CD14-positive monocyte (primary cell): ENCODE measurements at regions not wholly inside any gene's neighbourhood (a gene's known extent, or its start where the extent isn't known, plus 50 kb on each side); places are given as distances from the start of the nearest gene placed in this dataset.
A peak's percentile ranks its signal among the peaks of the same experiment; 100 is the strongest.
"Not testable (repeated sequence)": the region's sequence is repeated elsewhere in the genome, so short reads cannot be mapped to it uniquely, and the experiment has no call there.

ENCODE experiments used
- DNase-seq, 3 donors: peaks; one replicate each; pipeline ENCODE4 v3.0.0-alpha.2; 2011 to 2022
- H2AFZ ChIP-seq: 2 replicates; pipeline ENCODE4 v1.6.0; 2012; ENCODE audit warnings: mild to moderate bottlenecking, low read depth, low read length, inconsistent platforms; ENCODE audit not compliant: insufficient read depth, poor library complexity, severe bottlenecking
- H3K27ac ChIP-seq, 2 donors: 1 replicate in 1 of 2; 2 replicates in 1 of 2; pipeline ENCODE4 v1.5.1; 2012 to 2013; ENCODE audit warnings: low read length in 2 of 2, control low read depth in 1 of 2, inconsistent platforms in 1 of 2, low read depth in 1 of 2, mild to moderate bottlenecking in 1 of 2
- H3K27me3 ChIP-seq, 2 donors: one replicate each; pipeline versions ENCODE4 v1.6.0 to v1.6.1; 2011 to 2013; ENCODE audit warnings: low read length in 2 of 2; ENCODE audit not compliant: control insufficient read depth in 2 of 2, insufficient read depth in 2 of 2
- H3K36me3 ChIP-seq, 2 donors: replicated peaks in 1 of 2; 1 replicate in 1 of 2; 2 replicates in 1 of 2; pipeline versions ENCODE4 v1.5.1 to v1.6.1; 2012 to 2013; ENCODE audit warnings: low read length in 2 of 2, control low read depth in 1 of 2, inconsistent platforms in 1 of 2, mild to moderate bottlenecking in 1 of 2; ENCODE audit not compliant: insufficient read depth in 2 of 2, control insufficient read depth in 1 of 2
- H3K4me1 ChIP-seq, 2 donors: 1 replicate in 1 of 2; 2 replicates in 1 of 2; pipeline versions ENCODE4 v1.5.1 to v1.6.1; 2012 to 2013; ENCODE audit warnings: low read length in 2 of 2, control low read depth in 1 of 2, inconsistent platforms in 1 of 2, mild to moderate bottlenecking in 1 of 2, moderate library complexity in 1 of 2; ENCODE audit not compliant: insufficient read depth in 2 of 2, control insufficient read depth in 1 of 2
- H3K4me2 ChIP-seq: replicated peaks from 2 replicates; pipeline ENCODE3; 2012; ENCODE audit warnings: low read length, moderate library complexity, mild to moderate bottlenecking; ENCODE audit not compliant: poor library complexity, severe bottlenecking; ENCODE audit errors: extremely low read depth
- H3K4me3 ChIP-seq, 3 experiments: fragments of 200-600 bp in 1 of 3; sonication (generic) in 1 of 3; replicated peaks in 1 of 3; 1 replicate in 2 of 3; 2 replicates in 1 of 3; pipeline ENCODE4 v1.5.1; 2011 to 2013; ENCODE audit warnings: low read length in 3 of 3, mild to moderate bottlenecking in 3 of 3, control low read depth in 2 of 3, low read depth in 2 of 3, inconsistent platforms in 1 of 3, moderate library complexity in 1 of 3
- H3K79me2 ChIP-seq: 2 replicates; pipeline ENCODE4 v1.6.0; 2012; ENCODE audit warnings: mild to moderate bottlenecking, control low read depth, inconsistent platforms, low read length, moderate library complexity; ENCODE audit not compliant: insufficient read depth
- H3K9ac ChIP-seq: 2 replicates; pipeline ENCODE4 v1.6.0; 2017; ENCODE audit warnings: low read length, mild to moderate bottlenecking; ENCODE audit not compliant: insufficient read depth, poor library complexity, severe bottlenecking
- H3K9me3 ChIP-seq, 2 donors: replicated peaks in 1 of 2; 1 replicate in 1 of 2; 2 replicates in 1 of 2; pipeline versions ENCODE4 v1.5.1 to v1.6.1; 2012 to 2013; ENCODE audit warnings: low read length in 2 of 2, control low read depth in 1 of 2; ENCODE audit not compliant: control insufficient read depth in 1 of 2, insufficient read depth in 1 of 2
- H4K20me1 ChIP-seq: 2 replicates; pipeline ENCODE4 v1.6.0; 2012; ENCODE audit warnings: mild to moderate bottlenecking, low read length, control low read depth, moderate library complexity; ENCODE audit not compliant: insufficient read depth
- H3K27ac Mint-ChIP-seq, 7 donors: one replicate each; pipeline ENCODE4 v1.8.0; 2020; ENCODE audit warnings: mild to moderate bottlenecking in 7 of 7, mixed read lengths in 7 of 7, moderate library complexity in 6 of 7, inconsistent platforms in 2 of 7
- H3K27me3 Mint-ChIP-seq, 3 donors: one replicate each; pipeline ENCODE4 v1.8.0; 2021 to 2022; ENCODE audit warnings: low read depth in 3 of 3, mild to moderate bottlenecking in 3 of 3, mixed read lengths in 3 of 3, moderate library complexity in 3 of 3, inconsistent platforms in 1 of 3
- H3K36me3 Mint-ChIP-seq, 2 donors: one replicate each; pipeline ENCODE4 v1.8.0; 2020; ENCODE audit warnings: mixed read lengths in 2 of 2, inconsistent platforms in 1 of 2, mild to moderate bottlenecking in 1 of 2
- H3K4me1 Mint-ChIP-seq: one replicate; pipeline ENCODE4 v1.8.0; 2020; ENCODE audit warnings: mild to moderate bottlenecking, mixed read lengths
- H3K4me3 Mint-ChIP-seq, 2 donors: one replicate each; pipeline ENCODE4 v1.8.0; 2020; ENCODE audit warnings: mild to moderate bottlenecking in 2 of 2, mixed read lengths in 2 of 2, moderate library complexity in 1 of 2
- H3K9me3 Mint-ChIP-seq, 7 donors: one replicate each; pipeline ENCODE4 v1.8.0; 2020 to 2022; ENCODE audit warnings: mixed read lengths in 7 of 7, mild to moderate bottlenecking in 6 of 7, moderate library complexity in 6 of 7, inconsistent platforms in 2 of 7
- WGBS: methylation state at CpG from one replicate; pipeline ENCODE4 v1.1.5; 2013; ENCODE audit warnings: missing lambda C conversion rate; ENCODE audit not compliant: insufficient coverage; 5-methylcytosine and 5-hydroxymethylcytosine counted together
- intact Hi-C, 2 donors: fragments of 100-400 bp; cut with micrococcal nuclease; formaldehyde crosslinking; loops; one replicate each; pipeline versions ENCODE4 v1.15.0 to v1.15.1; 2023
- TF ChIP-seq, protein P1 (sequence below): fragments of 200-600 bp; IDR thresholded peaks from one replicate; pipeline ENCODE4 v1.8.0; 2022; ENCODE audit warnings: antibody characterized with exemption, mild to moderate bottlenecking

DNA sequence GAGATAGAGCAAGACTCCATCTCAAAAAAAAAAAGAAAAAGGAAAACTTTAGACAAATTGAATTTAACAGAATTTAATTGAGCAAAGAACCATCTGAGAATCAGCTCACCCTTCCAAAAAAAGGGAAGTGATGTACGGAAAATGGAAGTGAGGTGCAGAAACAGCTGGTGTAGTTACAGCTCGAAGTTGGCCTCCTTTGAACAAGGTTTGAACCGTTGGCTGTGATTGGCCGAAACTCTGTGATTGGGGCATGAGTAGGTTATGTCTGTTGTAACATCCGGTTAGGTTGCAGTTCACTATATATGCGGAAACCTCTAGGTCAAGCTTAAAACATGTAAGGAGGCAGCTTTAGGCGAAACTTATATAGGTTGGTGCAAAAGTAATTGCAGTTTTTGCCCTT is 97.9 kb upstream of the KIF26B start:
- Histone ChIP-seq H3K27me3 (no peaks in the 10 kb centered on the region), H3K27ac (peak overlapping the region; percentile 48 to 63), H3K4me2 (peak overlapping the region; percentile 52), H3K4me1 (peaks cover 60 to 61% of the 10 kb centered on the region in 2 donors), H3K4me3 (peak overlapping the region in 1 of 3 experiments; percentile 27), H2AFZ (no peak overlapping the region), H3K36me3 (peaks cover 0 to 2% of the 10 kb centered on the region in 2 donors), H3K9ac (no peak overlapping the region), H3K79me2 (peaks cover 15% of the 10 kb centered on the region), H4K20me1 (no peaks in the 10 kb centered on the region), H3K9me3 (no peaks in the 10 kb centered on the region)
- Mint-ChIP-seq H3K4me3 (peak overlapping the region in 1 of 2 donors; percentile 42), H3K27ac (peak overlapping the region; percentile 27 to 97 (median 88)), H3K9me3 (no peaks in the 10 kb centered on the region), H3K4me1 (peaks cover 59% of the 10 kb centered on the region), H3K27me3 (no peaks in the 10 kb centered on the region), H3K36me3 (peaks cover 15 to 25% of the 10 kb centered on the region in 2 donors)
- 5% methylated on average over 4 of the region's 7 CpGs for WGBS
- peak; percentile 87 to 96 (median 94) for DNase-seq
- TF ChIP-seq, protein P1, sequence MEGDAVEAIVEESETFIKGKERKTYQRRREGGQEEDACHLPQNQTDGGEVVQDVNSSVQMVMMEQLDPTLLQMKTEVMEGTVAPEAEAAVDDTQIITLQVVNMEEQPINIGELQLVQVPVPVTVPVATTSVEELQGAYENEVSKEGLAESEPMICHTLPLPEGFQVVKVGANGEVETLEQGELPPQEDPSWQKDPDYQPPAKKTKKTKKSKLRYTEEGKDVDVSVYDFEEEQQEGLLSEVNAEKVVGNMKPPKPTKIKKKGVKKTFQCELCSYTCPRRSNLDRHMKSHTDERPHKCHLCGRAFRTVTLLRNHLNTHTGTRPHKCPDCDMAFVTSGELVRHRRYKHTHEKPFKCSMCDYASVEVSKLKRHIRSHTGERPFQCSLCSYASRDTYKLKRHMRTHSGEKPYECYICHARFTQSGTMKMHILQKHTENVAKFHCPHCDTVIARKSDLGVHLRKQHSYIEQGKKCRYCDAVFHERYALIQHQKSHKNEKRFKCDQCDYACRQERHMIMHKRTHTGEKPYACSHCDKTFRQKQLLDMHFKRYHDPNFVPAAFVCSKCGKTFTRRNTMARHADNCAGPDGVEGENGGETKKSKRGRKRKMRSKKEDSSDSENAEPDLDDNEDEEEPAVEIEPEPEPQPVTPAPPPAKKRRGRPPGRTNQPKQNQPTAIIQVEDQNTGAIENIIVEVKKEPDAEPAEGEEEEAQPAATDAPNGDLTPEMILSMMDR: no peak
- intact Hi-C loops: loop anchor here (10.0 kb wide), 2 partner anchors 82 to 192 kb away; partner anchors contain the start of gene HNRNPU (in 1 of the 2)

DNA sequence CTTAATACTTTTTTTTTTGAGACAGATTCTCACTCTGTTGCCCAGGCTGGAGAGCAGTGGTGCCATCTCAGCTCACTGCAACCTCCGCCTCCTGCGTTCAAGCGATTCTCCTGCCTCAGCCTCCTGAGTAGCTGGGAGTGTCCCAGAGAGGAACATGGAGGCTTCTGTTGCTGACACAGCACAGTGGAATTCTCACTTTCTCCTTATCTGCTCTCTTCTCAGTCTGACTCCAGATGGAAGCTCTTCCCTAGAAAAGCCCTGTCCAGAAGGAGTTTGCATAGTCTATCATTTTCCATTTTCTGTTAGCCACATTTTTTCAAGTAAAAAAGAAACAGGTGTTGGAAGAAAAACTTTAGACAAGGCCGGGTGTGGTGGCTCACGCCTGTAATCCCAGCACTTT is 98.5 kb upstream of the KIF26B start:
- peaks cover 15 to 24% of the 10 kb centered on the region in 2 donors for H3K36me3 Mint-ChIP-seq
- H3K4me3 Mint-ChIP-seq, H3K9ac ChIP-seq, H4K20me1 ChIP-seq, H3K9me3 ChIP-seq, H3K9me3 Mint-ChIP-seq, H3K4me2 ChIP-seq, H2AFZ ChIP-seq, H3K4me3 ChIP-seq, H3K36me3 ChIP-seq, H3K27me3 ChIP-seq, H3K27me3 Mint-ChIP-seq, DNase-seq: not testable (repeated sequence)
- Histone ChIP-seq H3K79me2 (peaks cover 15% of the 10 kb centered on the region), H3K27ac (peak overlapping the region; percentile 48 to 63), H3K4me1 (peaks cover 66 to 67% of the 10 kb centered on the region in 2 donors)
- peak overlapping the region; percentile 75 to 97 (median 88) for H3K27ac Mint-ChIP-seq
- peaks cover 65% of the 10 kb centered on the region for H3K4me1 Mint-ChIP-seq
- WGBS: 100% methylated on average over 3 of the region's 5 CpGs
- intact Hi-C loops: loop anchor here (10.0 kb wide), 2 partner anchors 81 to 191 kb away; partner anchors contain the start of gene HNRNPU (in 1 of the 2)
